ENCODE measurements at regions not wholly inside any gene's neighbourhood (a gene's known extent, or its start where the extent isn't known, plus 50 kb on each side); places are given as distances from the start of the nearest gene placed in this dataset.

- Histone ChIP-seq H3K36me3 (no peaks in the 10 kb centered on the region), H3K27me3 (no peaks in the 10 kb centered on the region), H3K9me3 (no peaks in the 10 kb centered on the region; the same call in 1 of the 2 replicates), H3K4me1 (no peaks in the 10 kb centered on the region; the same call in 1 of the 2 replicates), H3K4me3 (ENCODE audit: low read depth, low read length) (no peak overlapping the region)
- no peak for TF ChIP-seq CTCF (IDR thresholded peaks at IDR 0.05; ENCODE audit: low read depth, low read length)
- DNase-seq, result no peak
These were observed 134.5 kb upstream of the PRSS16 start for GRCh38 chr6:27112974-27113373.

DNA sequence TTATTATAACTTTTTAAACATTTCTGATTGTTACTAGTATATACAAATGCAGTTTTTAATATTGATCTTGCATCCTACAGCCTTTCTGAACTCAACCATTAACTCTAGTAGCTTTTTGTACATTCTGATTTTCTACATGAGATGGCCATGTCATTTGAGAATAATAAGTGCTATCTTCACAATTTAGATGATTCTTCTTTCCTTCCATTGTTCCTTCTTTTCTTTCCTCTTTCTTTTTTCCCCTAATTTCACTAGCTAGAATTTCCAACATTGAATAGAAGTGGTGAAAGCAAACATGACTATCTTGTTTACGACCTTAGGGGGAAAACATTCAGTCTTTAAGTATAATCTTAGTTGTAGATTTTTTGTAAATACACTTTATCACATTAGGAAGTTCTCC lies 128.2 kb upstream of the PRSS16 start:
- no peak for DNase-seq
- no peak for TF ChIP-seq CTCF (IDR thresholded peaks at IDR 0.05; ENCODE audit: low read depth, low read length)
- Histone ChIP-seq H3K27me3 (no peaks in the 10 kb centered on the region), H3K4me3 (ENCODE audit: low read depth, low read length) (no peak overlapping the region), H3K9me3 (no peaks in the 10 kb centered on the region), H3K4me1 (no peaks in the 10 kb centered on the region), H3K36me3 (no peaks in the 10 kb centered on the region)

DNA sequence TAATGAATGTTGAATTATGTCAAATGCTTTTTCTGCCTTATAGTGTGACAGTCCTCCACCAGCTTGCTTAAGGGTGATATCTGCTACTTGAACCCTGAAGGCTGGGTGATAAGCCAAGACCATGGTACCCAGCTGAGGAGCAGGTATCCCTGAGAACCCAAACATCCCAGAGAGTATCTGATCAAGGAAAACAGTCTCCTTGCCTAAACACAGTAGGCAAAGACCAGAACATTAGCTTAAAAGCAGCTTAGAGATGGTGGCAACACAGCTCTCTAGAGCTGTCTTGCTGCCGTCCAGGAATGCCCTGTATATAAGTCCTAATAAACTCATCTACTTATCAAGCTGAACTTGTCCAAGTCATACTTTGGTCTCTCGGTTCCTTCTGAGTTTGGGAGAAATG lies 127.7 kb upstream of the PRSS16 start:
- no peak for DNase-seq
- no peaks in the 10 kb centered on the region for H3K4me1 ChIP-seq
- H3K4me3 ChIP-seq (ENCODE audit: low read depth, low read length), result no peak overlapping the region
- no peaks in the 10 kb centered on the region for H3K27me3 ChIP-seq
- H3K36me3 ChIP-seq, result no peaks in the 10 kb centered on the region
- no peak for TF ChIP-seq CTCF (IDR thresholded peaks at IDR 0.05; ENCODE audit: low read depth, low read length)
- no peaks in the 10 kb centered on the region for H3K9me3 ChIP-seq

DNA sequence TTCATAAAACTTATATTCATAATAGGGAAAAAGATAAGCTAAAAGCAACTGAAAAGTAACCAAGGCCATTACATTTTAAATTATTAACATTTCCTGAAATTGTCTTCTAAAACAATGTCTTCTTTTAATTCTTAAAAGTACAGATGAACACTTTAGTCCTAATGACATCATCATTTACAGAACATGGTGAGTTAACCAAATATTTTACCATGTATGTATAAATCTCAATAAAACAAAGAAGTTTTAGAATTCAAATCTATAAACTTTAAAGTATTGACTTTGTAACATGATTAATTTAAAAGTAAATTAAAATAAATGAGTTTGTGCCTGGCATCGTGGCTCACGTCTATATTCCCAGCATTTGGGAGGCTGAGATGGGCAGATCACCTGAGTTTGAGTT lies 125.9 kb upstream of the PRSS16 start:
- Histone ChIP-seq H3K4me3 (ENCODE audit: low read depth, low read length) (no peak overlapping the region), H3K4me1 (no peaks in the 10 kb centered on the region), H3K9me3 (no peaks in the 10 kb centered on the region), H3K27me3 (no peaks in the 10 kb centered on the region), H3K36me3 (no peaks in the 10 kb centered on the region)
- no peak for DNase-seq
- TF ChIP-seq CTCF (IDR thresholded peaks at IDR 0.05; ENCODE audit: low read depth, low read length), result no peak

- Histone ChIP-seq H3K4me1 (no peaks in the 10 kb centered on the region), H3K27me3 (no peaks in the 10 kb centered on the region), H3K9me3 (no peaks in the 10 kb centered on the region), H3K36me3 (no peaks in the 10 kb centered on the region), H3K4me3 (ENCODE audit: low read depth, low read length) (no peak overlapping the region)
- TF ChIP-seq CTCF (IDR thresholded peaks at IDR 0.05; ENCODE audit: low read depth, low read length), result no peak
- DNase-seq, result no peak
These were observed 123.2 kb upstream of the PRSS16 start for GRCh38 chr6:27124252-27124657.

GRCh38 chr6:27126046-27126814 lies 121.3 kb upstream of the PRSS16 start:
- Histone ChIP-seq H3K36me3 (no peaks in the 10 kb centered on the region), H3K4me3 (ENCODE audit: low read depth, low read length) (peak overlapping the region; percentile 73), H3K4me1 (no peaks in the 10 kb centered on the region), H3K9me3 (no peaks in the 10 kb centered on the region), H3K27me3 (no peaks in the 10 kb centered on the region)
- DNase-seq, result no peak
- TF ChIP-seq CTCF (IDR thresholded peaks at IDR 0.05; ENCODE audit: low read depth, low read length), result no peak

Measured in BE2C (cell line).